SK-N-SH (cell line): ENCODE measurements at regions not wholly inside any gene's neighbourhood (a gene's known extent, or its start where the extent isn't known, plus 50 kb on each side); places are given as distances from the start of the nearest gene placed in this dataset.

Source experiments
- CTCF ChIA-PET: fragments of 300-600, 350-600 bp; formaldehyde crosslinking; extraction: SDS; loops from one replicate; lab custom pipeline; 2021; lab: Yijun Ruan, JAX
- POLR2A ChIA-PET: fragments of 350-600 bp; sonication (Branson Sonifier 250); formaldehyde crosslinking; extraction: SDS; loops from one replicate; lab custom pipeline; 2020; ENCODE audit warnings: antibody characterized with exemption, inconsistent platforms; lab: Yijun Ruan, JAX
- DNase-seq: peaks from one replicate; pipeline ENCODE4 v3.0.0; 2012
- H2AFZ ChIP-seq: fragments of 200-600 bp; sonication (generic); 2 replicates; pipeline ENCODE4 v1.8.1; 2016; ENCODE audit warnings: antibody characterized with exemption, mild to moderate bottlenecking, low read depth
- H3F3A ChIP-seq: fragments of 200-600 bp; sonication (generic); replicated peaks from 2 replicates; pipeline ENCODE3; 2016; ENCODE audit warnings: antibody characterized with exemption, mild to moderate bottlenecking; ENCODE audit not compliant: insufficient read depth
- H3K27ac ChIP-seq, 2 experiments: fragments of 200-500 bp in 1 of 2; fragments of 200-600 bp in 1 of 2; sonication (Bioruptor generic) in 1 of 2; sonication (generic), shearing (Covaris generic) in 1 of 2; 2 replicates each; pipeline versions ENCODE4 v1.5.1 to v1.6.1; 2014 to 2016; ENCODE audit warnings: low read depth in 2 of 2, inconsistent platforms in 1 of 2, low read length in 1 of 2, mild to moderate bottlenecking in 1 of 2, mixed read lengths in 1 of 2
- H3K27me3 ChIP-seq: fragments of 200-600 bp; sonication (generic), shearing (Covaris generic); 2 replicates; pipeline ENCODE4 v1.6.1; 2016; ENCODE audit warnings: mixed run types; ENCODE audit not compliant: insufficient read depth
- H3K36me3 ChIP-seq, 2 experiments: fragments of 200-500 bp in 1 of 2; fragments of 200-600 bp in 1 of 2; sonication (Bioruptor generic) in 1 of 2; sonication (generic) in 1 of 2; replicated peaks in 1 of 2; 2 replicates each; pipeline versions ENCODE3 to v1.5.1; 2014 to 2016; ENCODE audit warnings: low read length in 1 of 2, mild to moderate bottlenecking in 1 of 2; ENCODE audit not compliant: insufficient read depth in 2 of 2, control insufficient read depth in 1 of 2
- H3K4me1 ChIP-seq, 2 experiments: fragments of 200-500 bp in 1 of 2; fragments of 200-600 bp in 1 of 2; sonication (Bioruptor generic) in 1 of 2; sonication (generic), shearing (Covaris generic) in 1 of 2; 2 replicates each; pipeline versions ENCODE4 v1.5.1 to v1.6.1; 2014 to 2016; ENCODE audit warnings: low read depth in 1 of 2, low read length in 1 of 2, mixed run types in 1 of 2; ENCODE audit not compliant: insufficient read depth in 2 of 2, control insufficient read depth in 1 of 2
- H3K4me2 ChIP-seq: fragments of 200-600 bp; sonication (generic), shearing (Covaris generic); 2 replicates; pipeline ENCODE4 v1.6.1; 2017; ENCODE audit warnings: mixed run types
- H3K4me3 ChIP-seq, 2 experiments: fragments of 200-500 bp in 1 of 2; fragments of 200-600 bp in 1 of 2; sonication (Bioruptor generic) in 1 of 2; sonication (generic), shearing (Covaris generic) in 1 of 2; 2 replicates each; pipeline versions ENCODE4 v1.5.1 to v1.8.1; 2014 to 2016; ENCODE audit warnings: low read depth in 2 of 2, inconsistent platforms in 1 of 2, low read length in 1 of 2, mild to moderate bottlenecking in 1 of 2, mixed read lengths in 1 of 2, moderate library complexity in 1 of 2
- H3K79me2 ChIP-seq: fragments of 200-600 bp; sonication (generic); 2 replicates; pipeline ENCODE4 v1.8.1; 2017; ENCODE audit warnings: mild to moderate bottlenecking; ENCODE audit not compliant: insufficient read depth
- H3K9ac ChIP-seq: fragments of 200-600 bp; sonication (generic); 2 replicates; pipeline ENCODE4 v1.6.1; 2017; ENCODE audit warnings: mixed run types
- H3K9me2 ChIP-seq: fragments of 200-600 bp; sonication (generic); 2 replicates; pipeline ENCODE4 v1.6.1; 2017; ENCODE audit warnings: mixed run types
- H3K9me3 ChIP-seq: fragments of 200-600 bp; sonication (generic); 2 replicates; pipeline ENCODE4 v1.6.1; 2017; ENCODE audit warnings: mixed run types, mild to moderate bottlenecking, moderate library complexity
- H4K20me1 ChIP-seq: fragments of 200-600 bp; sonication (generic); 2 replicates; pipeline ENCODE4 v1.6.1; 2017; ENCODE audit warnings: mild to moderate bottlenecking, mixed run types; ENCODE audit not compliant: insufficient read depth
- CTCF ChIP-seq: fragments of 200-600 bp; sonication (generic); IDR thresholded peaks from 2 replicates; pipeline ENCODE4 v1.6.1; 2017; ENCODE audit warnings: antibody characterized with exemption, mild to moderate bottlenecking, moderate library complexity
- ELF1 ChIP-seq: IDR thresholded peaks from 2 replicates; pipeline ENCODE4 v1.4.0; 2012
- EZH2phosphoT487 ChIP-seq: fragments of 200-600 bp; sonication (generic); IDR thresholded peaks from 2 replicates; pipeline ENCODE4 v1.6.1; 2017; ENCODE audit warnings: low read depth, mixed run types, mild to moderate bottlenecking, antibody characterized with exemption, moderate library complexity, borderline replicate concordance
- FOXJ3 ChIP-seq: sonication (generic); formaldehyde crosslinking; IDR thresholded peaks from 2 replicates; pipeline ENCODE4 v1.5.1; 2020; ENCODE audit warnings: mild to moderate bottlenecking, missing genetic modification reagents
- FOXM1 ChIP-seq: IDR thresholded peaks from 2 replicates; pipeline ENCODE4 v1.4.0; 2012; ENCODE audit warnings: low read depth, mild to moderate bottlenecking
- GABPA ChIP-seq: IDR thresholded peaks from 2 replicates; pipeline ENCODE4 v1.4.0; 2012; ENCODE audit warnings: low read depth, mild to moderate bottlenecking
- JUND ChIP-seq: IDR thresholded peaks from 2 replicates; pipeline ENCODE4 v1.4.0; 2012
- MAX ChIP-seq: IDR thresholded peaks from 2 replicates; pipeline ENCODE4 v1.4.0; 2012; ENCODE audit warnings: low read depth
- MEF2A ChIP-seq: IDR thresholded peaks from 2 replicates; pipeline ENCODE4 v1.4.0; 2012; ENCODE audit warnings: low read depth, borderline replicate concordance
- MXI1 ChIP-seq: IDR thresholded peaks from 2 replicates; pipeline ENCODE4 v1.6.1; 2012; ENCODE audit warnings: mild to moderate bottlenecking, low read depth, low read length, improper control_type of control experiment
- NRF1 ChIP-seq: IDR thresholded peaks from 2 replicates; pipeline ENCODE4 v1.6.1; 2012; ENCODE audit warnings: low read depth, mild to moderate bottlenecking, low read length
- RAD21 ChIP-seq: IDR thresholded peaks from 2 replicates; pipeline ENCODE4 v1.6.1; 2012; ENCODE audit warnings: mild to moderate bottlenecking, low read length
- RCOR1 ChIP-seq: fragments of 150-350 bp; IDR thresholded peaks from 2 replicates; pipeline ENCODE4 v1.6.1; 2017; ENCODE audit warnings: antibody characterized with exemption, low read length
- REST ChIP-seq: IDR thresholded peaks from 2 replicates; pipeline ENCODE4 v1.6.1; 2012; ENCODE audit warnings: mild to moderate bottlenecking, low read depth, low read length, moderate library complexity
- RFX5 ChIP-seq: IDR thresholded peaks from 2 replicates; pipeline ENCODE4 v1.6.1; 2012; ENCODE audit warnings: mild to moderate bottlenecking, improper control_type of control experiment, low read length
- SIN3A ChIP-seq: IDR thresholded peaks from 2 replicates; pipeline ENCODE4 v1.6.1; 2012; ENCODE audit warnings: low read depth, mild to moderate bottlenecking, low read length, moderate library complexity, borderline replicate concordance
- TEAD4 ChIP-seq: IDR thresholded peaks from 2 replicates; pipeline ENCODE4 v1.4.0; 2012; ENCODE audit warnings: mild to moderate bottlenecking, borderline replicate concordance; ENCODE audit not compliant: insufficient read depth
- USF1 ChIP-seq: IDR thresholded peaks from 2 replicates; pipeline ENCODE4 v1.4.0; 2012; ENCODE audit warnings: low read depth, borderline replicate concordance
- USF2 ChIP-seq: fragments of 150-350 bp; IDR thresholded peaks from 2 replicates; pipeline ENCODE4 v1.6.1; 2017; ENCODE audit warnings: antibody characterized with exemption, low read length, low read depth, borderline replicate concordance
- WGBS: methylation state at CpG from one replicate; pipeline ENCODE4 v1.1.6; 2017; ENCODE audit warnings: low lambda C conversion rate; 5-methylcytosine and 5-hydroxymethylcytosine counted together

GRCh38 chr4:159926871-159927270, 824.0 kb downstream of the RAPGEF2 start:
- TF ChIP-seq SIN3A (no peak), GABPA (no peak), MAX (no peak), FOXM1 (no peak), RFX5 (no peak), CTCF (no peak), RCOR1 (no peak), USF1 (no peak), USF2 (no peak), EZH2phosphoT487 (no peak), MEF2A (no peak), FOXJ3 (CRISPR knock-in tag) (no peak), NRF1 (no peak), REST (no peak), MXI1 (no peak), RAD21 (no peak), TEAD4 (no peak), JUND (no peak), ELF1 (no peak)
- Histone ChIP-seq H3K4me1 (no peaks in the 10 kb centered on the region), H3K27me3 (no peaks in the 10 kb centered on the region)

More at GRCh38 chr4:159926871-159927270, 824.0 kb downstream of the RAPGEF2 start:
- POLR2A ChIA-PET: no interaction called here
- Histone ChIP-seq H2AFZ (no peak overlapping the region), H3F3A (no peaks in the 10 kb centered on the region), H3K9ac (no peak overlapping the region), H3K9me2 (no peaks in the 10 kb centered on the region), H3K4me2 (no peak overlapping the region), H4K20me1 (no peaks in the 10 kb centered on the region), H3K36me3 (no peaks in the 10 kb centered on the region), H3K9me3 (no peaks in the 10 kb centered on the region), H3K27ac (no peak overlapping the region), H3K4me3 (no peak overlapping the region), H3K79me2 (no peaks in the 10 kb centered on the region)
- CTCF ChIA-PET: no interaction called here
- no peak for DNase-seq
- WGBS: 0% methylated on average over 1 of the region's 1 CpG
